ENCODE measurements at regions not wholly inside any gene's neighbourhood (a gene's known extent, or its start where the extent isn't known, plus 50 kb on each side); places are given as distances from the start of the nearest gene placed in this dataset.

DNA sequence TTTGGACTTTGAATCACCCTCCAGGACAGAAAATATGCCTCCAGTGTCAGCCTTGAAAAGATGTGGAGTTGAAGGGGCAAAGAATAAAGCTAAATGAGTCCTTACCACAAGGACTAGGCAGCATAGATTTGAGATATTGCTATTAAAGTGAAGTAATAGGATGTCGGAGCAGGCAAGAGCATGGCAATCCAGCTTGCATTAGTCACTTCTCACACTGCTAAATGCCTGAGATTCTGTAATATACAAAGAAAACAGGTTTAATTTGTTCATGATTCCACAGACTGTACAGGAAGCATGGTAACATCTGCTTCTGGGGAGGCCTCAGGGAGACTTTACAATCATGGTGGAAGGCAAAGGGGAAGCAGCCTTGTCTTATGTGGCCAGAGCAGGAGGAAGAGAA is 109.8 kb upstream of the PCDH7 start:
- no peak for DNase-seq

DNA sequence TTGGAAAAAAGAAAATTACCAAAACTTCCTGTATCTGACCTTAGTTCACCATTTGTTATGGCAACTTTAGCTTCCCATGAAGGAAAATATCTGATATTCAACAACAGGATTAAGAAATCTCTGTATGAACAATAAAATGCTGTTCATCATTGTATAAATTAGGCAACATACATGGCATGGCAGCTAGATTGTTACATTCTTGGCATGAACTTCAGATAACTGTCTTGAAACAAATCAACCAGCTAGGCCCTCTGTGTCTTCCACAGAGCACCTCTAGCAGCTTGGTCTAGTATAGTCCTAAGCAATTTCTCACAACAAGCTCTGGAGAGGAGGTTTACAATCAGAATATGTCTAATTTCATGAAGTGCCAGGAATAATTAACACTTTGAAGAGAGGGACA is 105.4 kb upstream of the PCDH7 start:
- DNase-seq: no peak

DNA sequence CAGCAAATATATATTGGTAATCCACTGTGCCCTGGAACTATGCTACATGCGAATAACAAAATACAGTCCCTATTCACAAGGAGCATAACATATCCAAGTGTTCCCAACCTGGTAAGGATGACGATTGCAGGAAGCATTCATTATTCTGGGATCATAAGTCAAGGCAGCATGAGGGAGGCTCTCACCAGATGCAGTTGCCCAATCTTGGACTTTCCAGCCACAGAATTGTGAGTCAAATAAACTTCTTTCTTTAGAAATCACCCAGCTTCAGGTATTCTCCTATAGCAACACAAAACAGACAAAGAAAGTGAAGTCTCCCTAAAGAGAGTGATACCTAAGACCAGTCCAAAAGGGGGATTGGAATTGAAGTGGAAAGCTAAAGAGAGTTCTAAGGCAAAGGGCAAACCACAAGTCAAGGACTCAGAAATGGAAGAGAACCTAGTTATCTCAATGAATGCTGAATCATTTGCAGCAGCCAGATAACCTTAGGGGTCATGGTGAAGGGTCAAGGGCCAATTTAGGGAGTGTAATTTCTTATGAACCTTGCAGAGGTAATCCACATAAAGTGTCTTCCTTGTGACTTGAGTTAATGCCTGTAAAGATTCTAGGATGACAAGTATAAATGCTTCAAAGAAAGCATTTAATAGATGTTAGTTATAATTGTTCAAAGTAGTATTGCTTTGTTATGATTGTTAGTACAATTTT is 103.1 kb upstream of the PCDH7 start:
- DNase-seq: no peak

DNA sequence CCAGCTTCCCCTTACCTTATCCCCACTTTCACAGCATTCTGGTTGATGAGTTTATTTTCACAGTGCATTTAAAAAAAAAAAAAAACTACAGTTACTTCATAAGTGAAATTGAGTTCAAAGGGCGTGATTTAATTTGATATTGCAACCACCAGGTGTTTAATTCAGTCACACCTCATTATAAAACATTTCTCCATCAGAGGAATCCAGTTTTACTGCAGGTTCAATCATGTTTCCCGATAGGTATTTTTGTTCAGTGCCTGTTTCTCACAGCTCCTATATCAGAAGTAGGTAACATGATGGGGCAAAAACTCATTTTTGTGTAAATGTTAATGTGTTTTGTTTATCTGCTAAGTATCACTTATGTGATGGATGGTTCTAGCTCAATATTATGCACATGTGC is 102.3 kb upstream of the PCDH7 start:
- DNase-seq: no peak

DNA sequence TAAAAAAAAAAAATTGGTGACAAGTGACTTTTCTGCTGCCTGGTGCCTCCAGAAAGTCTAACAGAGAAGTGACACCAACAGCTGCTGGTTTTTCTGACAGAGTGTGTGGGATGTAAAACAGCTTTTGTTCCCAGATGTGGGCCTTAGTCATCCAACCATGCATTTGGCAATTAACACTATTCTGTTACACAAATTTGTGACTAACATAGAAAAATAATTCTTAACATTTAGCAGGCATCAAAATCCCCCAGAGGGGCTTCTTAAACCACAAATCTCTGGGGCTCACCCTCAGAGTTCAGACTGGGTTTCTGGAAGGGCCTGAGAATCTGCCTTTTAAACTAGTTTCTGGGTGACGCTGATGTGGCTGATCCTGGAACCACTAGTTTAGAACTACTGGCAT is 100.5 kb upstream of the PCDH7 start:
- DNase-seq: no peak

DNA sequence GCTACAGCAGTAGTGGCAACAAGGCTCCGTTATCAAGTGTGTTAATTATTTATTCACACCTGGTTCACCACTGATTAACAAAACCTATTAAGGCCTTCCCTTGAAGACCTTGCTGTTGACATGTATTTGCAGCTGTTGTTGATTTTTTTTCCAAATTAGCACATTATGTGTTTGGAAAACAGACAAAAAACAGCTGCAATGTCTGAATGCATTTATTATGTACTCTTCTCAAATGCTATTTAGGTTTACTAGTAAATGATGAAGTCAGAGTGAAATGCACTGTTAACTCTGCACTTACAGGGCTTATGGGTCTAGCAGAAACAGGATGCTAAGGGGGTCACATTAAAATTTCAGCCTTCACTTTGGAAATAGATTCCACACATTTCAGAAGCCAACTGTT is 99.5 kb upstream of the PCDH7 start:
- no peak for DNase-seq

- DNase-seq: no peak
These were observed 89.7 kb upstream of the PCDH7 start for GRCh38 chr4:30630431-30630830.

DNA sequence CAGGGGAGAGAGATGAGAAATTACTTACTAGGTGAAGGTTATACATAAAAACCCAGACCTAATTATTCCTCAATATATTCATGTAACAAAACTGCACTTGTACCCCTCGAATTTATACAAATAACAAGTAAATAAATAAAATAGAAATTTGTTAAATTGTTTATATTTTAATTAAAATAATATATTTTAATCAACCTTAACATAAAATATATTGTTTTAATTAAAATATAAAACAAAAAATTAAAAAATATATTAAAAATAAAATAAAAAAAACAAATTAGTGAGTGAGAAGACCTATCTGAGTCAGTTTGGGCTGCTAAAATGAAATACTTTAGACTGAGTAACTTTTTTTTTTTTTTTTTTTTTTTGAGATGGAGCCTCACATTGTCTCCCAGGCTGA is 87.4 kb upstream of the PCDH7 start:
- DNase-seq: no peak

DNA sequence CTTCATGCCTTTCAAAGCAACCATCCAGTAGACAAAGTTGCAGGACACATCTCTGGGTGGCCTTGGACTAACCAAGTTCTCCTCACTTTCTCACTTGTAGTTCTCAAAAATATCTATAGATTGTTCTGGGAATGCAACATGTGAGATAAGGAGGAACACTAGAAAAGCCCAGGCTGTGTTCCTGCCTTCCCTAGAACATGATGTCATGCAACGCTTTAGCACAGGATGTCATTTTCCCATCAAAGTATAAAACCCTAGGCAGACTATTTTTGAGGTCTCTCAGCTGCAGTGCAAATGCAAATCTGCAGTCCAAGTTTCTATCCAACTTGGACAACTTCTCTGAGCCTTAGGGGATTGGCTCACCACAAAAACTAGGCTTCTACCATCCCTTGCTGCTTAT is 78.8 kb upstream of the PCDH7 start:
- no peak for DNase-seq

DNA sequence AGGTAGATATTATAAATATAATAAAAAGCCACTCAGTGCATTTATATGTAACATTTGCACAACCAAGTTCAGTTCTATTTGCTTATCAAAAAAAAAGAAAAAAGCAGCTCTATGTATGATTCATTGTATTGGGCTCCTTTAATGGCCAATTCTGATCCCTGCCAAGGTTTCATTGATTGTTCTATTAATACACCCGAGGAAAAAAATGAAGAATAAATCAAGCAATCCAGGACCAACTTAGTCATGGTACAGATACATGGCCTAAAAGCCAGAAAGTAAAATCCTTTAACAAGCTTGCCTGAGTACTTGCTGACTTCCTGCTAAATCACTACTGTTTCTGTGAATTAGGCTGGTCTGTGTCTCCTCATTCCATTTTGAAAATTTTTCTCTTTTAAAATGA is 77.6 kb upstream of the PCDH7 start:
- DNase-seq: no peak

DNA sequence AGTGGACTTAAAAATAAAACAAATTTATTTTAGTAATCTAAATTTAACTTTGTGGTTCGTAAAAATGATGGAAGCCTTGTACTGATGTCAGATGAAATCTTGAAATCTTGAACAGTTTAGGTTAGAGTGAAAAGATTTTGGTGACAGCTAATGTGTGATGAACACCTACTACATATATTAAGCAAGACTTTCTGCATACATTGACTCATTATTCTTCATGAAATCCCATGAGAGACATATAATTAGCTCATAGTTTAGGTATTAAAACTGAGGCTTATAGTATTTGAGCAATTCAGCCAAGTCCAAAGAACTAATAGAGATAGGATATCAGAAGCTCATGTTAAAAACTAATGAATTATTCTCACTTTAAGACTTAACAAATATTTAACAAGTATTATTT is 66.9 kb upstream of the PCDH7 start:
- no peak for DNase-seq

DNA sequence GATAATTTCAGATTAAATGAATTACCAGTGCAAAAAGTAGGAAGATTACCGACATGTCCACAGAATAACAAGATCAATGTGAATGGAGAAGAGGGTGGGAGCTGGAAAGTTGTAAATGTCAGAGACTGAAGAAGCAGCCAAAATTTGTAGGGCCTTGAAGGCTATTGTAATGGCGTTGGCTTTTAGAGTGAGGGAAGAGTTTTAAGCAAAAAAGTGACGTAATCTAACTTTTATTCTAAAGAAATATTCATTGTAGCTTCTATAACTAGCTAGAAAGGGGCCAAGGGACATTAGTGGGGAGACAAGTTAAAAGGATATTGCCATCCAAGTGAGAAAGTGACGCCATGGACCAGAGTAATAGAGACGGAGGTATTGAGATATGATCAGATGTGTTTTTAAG is 63.3 kb upstream of the PCDH7 start:
- no peak for DNase-seq

GRCh38 chr4:30667919-30668318 is 52.2 kb upstream of the PCDH7 start:
- no peak for DNase-seq

GRCh38 chr4:30670206-30670605 is 50.0 kb upstream of the PCDH7 start:
- DNase-seq: no peak

Data from NCI-H2107 (cell line).